ENCODE measurements at regions not wholly inside any gene's neighbourhood (a gene's known extent, or its start where the extent isn't known, plus 50 kb on each side); places are given as distances from the start of the nearest gene placed in this dataset.

DNA sequence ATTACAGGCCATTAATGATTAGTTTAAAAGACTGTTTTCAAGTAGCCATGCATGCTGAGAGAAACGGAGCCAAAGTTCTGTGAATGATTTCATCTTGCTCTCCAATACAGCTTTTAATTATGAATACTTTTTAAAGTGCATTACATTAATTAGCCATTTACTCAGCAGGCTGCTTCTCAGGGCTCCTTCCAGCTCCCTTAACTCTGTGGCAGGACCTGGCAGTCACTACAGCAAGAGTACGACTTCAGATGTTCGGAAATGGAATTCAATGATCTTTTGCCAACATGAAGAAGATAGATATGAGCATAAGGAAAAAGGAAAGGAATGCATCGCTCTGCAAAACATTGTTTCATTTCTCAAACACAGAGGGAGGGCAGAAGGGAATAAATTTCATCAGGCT, 987.2 kb downstream of the PDHA2 start:
- Histone ChIP-seq H3K4me3 (ENCODE audit: low read depth, low read length, poor library complexity, severe bottlenecking) (no peak overlapping the region), H3K9me2 (ENCODE audit: insufficient read depth, low read length) (no peaks in the 10 kb centered on the region), H3K4me1 (ENCODE audit: insufficient read depth, low read length, poor library complexity, severe bottlenecking) (no peaks in the 10 kb centered on the region), H3K79me2 (ENCODE audit: insufficient read depth, low read depth, low read length) (no peaks in the 10 kb centered on the region), H3K36me3 (ENCODE audit: insufficient read depth, low read length) (no peaks in the 10 kb centered on the region), H3K4me2 (ENCODE audit: low read length) (no peak overlapping the region), H4K20me1 (ENCODE audit: insufficient read depth, low read length) (no peaks in the 10 kb centered on the region), H2AFZ (ENCODE audit: low read length) (no peak overlapping the region), H3K27ac (ENCODE audit: low read depth, low read length, poor library complexity, severe bottlenecking) (no peak overlapping the region), H3K9me3 (ENCODE audit: low read length) (no peaks in the 10 kb centered on the region)
- no peak for DNase-seq (ENCODE audit: low spot score)
- POLR2A ChIA-PET = interaction anchor here (0.5 to 0.7 kb wide), 2 partner anchors 15 to 295 kb away, joined by 3 to 5 read pairs; no protein-coding TSS in a partner anchor
- TF ChIP-seq, protein P1, sequence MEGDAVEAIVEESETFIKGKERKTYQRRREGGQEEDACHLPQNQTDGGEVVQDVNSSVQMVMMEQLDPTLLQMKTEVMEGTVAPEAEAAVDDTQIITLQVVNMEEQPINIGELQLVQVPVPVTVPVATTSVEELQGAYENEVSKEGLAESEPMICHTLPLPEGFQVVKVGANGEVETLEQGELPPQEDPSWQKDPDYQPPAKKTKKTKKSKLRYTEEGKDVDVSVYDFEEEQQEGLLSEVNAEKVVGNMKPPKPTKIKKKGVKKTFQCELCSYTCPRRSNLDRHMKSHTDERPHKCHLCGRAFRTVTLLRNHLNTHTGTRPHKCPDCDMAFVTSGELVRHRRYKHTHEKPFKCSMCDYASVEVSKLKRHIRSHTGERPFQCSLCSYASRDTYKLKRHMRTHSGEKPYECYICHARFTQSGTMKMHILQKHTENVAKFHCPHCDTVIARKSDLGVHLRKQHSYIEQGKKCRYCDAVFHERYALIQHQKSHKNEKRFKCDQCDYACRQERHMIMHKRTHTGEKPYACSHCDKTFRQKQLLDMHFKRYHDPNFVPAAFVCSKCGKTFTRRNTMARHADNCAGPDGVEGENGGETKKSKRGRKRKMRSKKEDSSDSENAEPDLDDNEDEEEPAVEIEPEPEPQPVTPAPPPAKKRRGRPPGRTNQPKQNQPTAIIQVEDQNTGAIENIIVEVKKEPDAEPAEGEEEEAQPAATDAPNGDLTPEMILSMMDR (conservative IDR thresholded peaks at IDR 0.05; ENCODE audit: low read length) = no peak
- no peak for TF ChIP-seq EZH2phosphoT487 (IDR thresholded peaks at IDR 0.05; ENCODE audit: borderline replicate concordance, low read depth, low read length)
- no TSS peak for BruUV-seq (replicated peaks)
- intact Hi-C loops (cut with micrococcal nuclease; ENCODE audit: unreplicated experiment) = no loop called here
- CTCF ChIA-PET (ENCODE audit: unreplicated experiment) = no interaction called here

DNA sequence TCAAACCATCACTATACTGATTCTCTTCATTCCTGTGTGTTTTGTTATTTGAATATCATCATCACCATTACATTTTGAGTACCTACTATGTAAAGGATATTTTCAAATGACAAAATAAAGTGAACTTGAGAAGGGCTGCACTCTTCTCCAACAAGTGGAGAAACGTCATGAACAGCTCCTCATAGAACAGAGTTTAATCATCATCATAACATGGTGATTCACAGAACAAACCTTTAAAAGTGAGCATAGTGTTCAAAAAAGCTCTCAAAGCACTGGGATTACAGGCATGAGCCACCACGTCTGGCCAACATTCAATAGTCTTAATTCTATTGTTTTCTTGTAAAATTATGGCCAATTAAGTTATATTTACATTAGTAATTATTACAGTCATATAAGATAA, 993.9 kb downstream of the PDHA2 start:
- intact Hi-C loops (cut with micrococcal nuclease; ENCODE audit: unreplicated experiment) = no loop called here
- no peak for DNase-seq (ENCODE audit: low spot score)
- no peaks in the 10 kb centered on the region for H4K20me1 ChIP-seq (ENCODE audit: insufficient read depth, low read length)
- POLR2A ChIA-PET = no interaction called here
- no peak overlapping the region for H3K4me3 ChIP-seq (ENCODE audit: low read depth, low read length, poor library complexity, severe bottlenecking)
- H3K4me1 ChIP-seq (ENCODE audit: insufficient read depth, low read length, poor library complexity, severe bottlenecking) = no peaks in the 10 kb centered on the region
- no peaks in the 10 kb centered on the region for H3K9me3 ChIP-seq (ENCODE audit: low read length)
- H3K79me2 ChIP-seq (ENCODE audit: insufficient read depth, low read depth, low read length) = no peaks in the 10 kb centered on the region
- H3K4me2 ChIP-seq (ENCODE audit: low read length) = no peak overlapping the region
- H3K27ac ChIP-seq (ENCODE audit: low read depth, low read length, poor library complexity, severe bottlenecking) = no peak overlapping the region
- CTCF ChIA-PET (ENCODE audit: unreplicated experiment) = no interaction called here
- no peak overlapping the region for H2AFZ ChIP-seq (ENCODE audit: low read length)
- no peaks in the 10 kb centered on the region for H3K9me2 ChIP-seq (ENCODE audit: insufficient read depth, low read length)
- no peak for TF ChIP-seq EZH2phosphoT487 (IDR thresholded peaks at IDR 0.05; ENCODE audit: borderline replicate concordance, low read depth, low read length)
- TF ChIP-seq, protein P1 (conservative IDR thresholded peaks at IDR 0.05; ENCODE audit: low read length) = no peak
- no peaks in the 10 kb centered on the region for H3K36me3 ChIP-seq (ENCODE audit: insufficient read depth, low read length)
- BruUV-seq (replicated peaks) = no TSS peak

DNA sequence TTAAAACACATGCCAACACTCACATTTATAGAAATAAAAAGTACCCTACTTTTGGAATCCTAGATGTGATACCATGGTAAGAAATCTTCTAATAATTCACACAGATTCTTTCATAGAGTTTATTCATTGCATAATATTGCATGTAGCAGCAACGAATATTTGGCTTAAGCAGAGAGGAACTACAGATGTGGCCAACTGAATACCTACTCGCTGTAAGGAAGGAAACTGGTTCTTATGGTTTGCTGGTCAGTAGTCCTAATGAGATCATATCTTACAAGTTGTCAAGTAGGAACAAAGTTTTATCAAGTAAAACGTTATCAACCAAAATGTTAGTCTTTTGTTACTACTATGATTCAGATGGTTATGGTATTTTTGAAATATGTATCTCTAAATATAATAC, 996.1 kb downstream of the PDHA2 start:
- intact Hi-C loops (cut with micrococcal nuclease; ENCODE audit: unreplicated experiment) = no loop called here
- no peaks in the 10 kb centered on the region for H3K9me3 ChIP-seq (ENCODE audit: low read length)
- no peak overlapping the region for H3K27ac ChIP-seq (ENCODE audit: low read depth, low read length, poor library complexity, severe bottlenecking)
- POLR2A ChIA-PET = no interaction called here
- TF ChIP-seq EZH2phosphoT487 (IDR thresholded peaks at IDR 0.05; ENCODE audit: borderline replicate concordance, low read depth, low read length) = no peak
- TF ChIP-seq, protein P1 (conservative IDR thresholded peaks at IDR 0.05; ENCODE audit: low read length) = no peak
- no peak for DNase-seq (ENCODE audit: low spot score)
- H2AFZ ChIP-seq (ENCODE audit: low read length) = no peak overlapping the region
- no peaks in the 10 kb centered on the region for H4K20me1 ChIP-seq (ENCODE audit: insufficient read depth, low read length)
- CTCF ChIA-PET (ENCODE audit: unreplicated experiment) = no interaction called here
- no TSS peak for BruUV-seq (replicated peaks)
- no peaks in the 10 kb centered on the region for H3K9me2 ChIP-seq (ENCODE audit: insufficient read depth, low read length)
- H3K4me2 ChIP-seq (ENCODE audit: low read length) = no peak overlapping the region
- H3K79me2 ChIP-seq (ENCODE audit: insufficient read depth, low read depth, low read length) = no peaks in the 10 kb centered on the region
- no peaks in the 10 kb centered on the region for H3K36me3 ChIP-seq (ENCODE audit: insufficient read depth, low read length)
- no peak overlapping the region for H3K4me3 ChIP-seq (ENCODE audit: low read depth, low read length, poor library complexity, severe bottlenecking)
- H3K4me1 ChIP-seq (ENCODE audit: insufficient read depth, low read length, poor library complexity, severe bottlenecking) = no peaks in the 10 kb centered on the region

Measured in OCI-LY7 (cell line).